ENCODE measurements at regions not wholly inside any gene's neighbourhood (a gene's known extent, or its start where the extent isn't known, plus 50 kb on each side); places are given as distances from the start of the nearest gene placed in this dataset.

DNA sequence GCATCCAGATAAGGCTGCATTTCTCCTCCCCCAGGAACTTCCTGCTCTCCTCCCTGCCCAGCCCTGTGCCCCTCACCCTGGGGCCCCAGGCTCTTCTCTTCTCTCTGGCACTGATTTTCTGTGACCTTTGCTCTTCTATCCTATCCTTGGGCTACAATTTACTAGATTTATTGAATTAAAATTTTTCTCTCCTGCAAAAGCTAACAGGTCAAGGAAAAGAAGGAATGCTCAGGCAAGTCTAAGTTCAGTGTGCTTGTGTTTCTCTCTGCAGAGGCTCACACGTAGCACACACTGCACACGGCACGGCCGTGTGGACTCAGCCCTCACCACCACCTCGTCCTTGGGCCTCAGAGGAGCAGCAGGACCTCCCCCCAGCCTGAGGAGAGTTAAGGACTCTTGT is 94.2 kb upstream of the SNTG2 start:
- H3K27me3 ChIP-seq (ENCODE audit: insufficient read depth, low read length) = no peaks in the 10 kb centered on the region

More for the DNA sequence above, 94.2 kb upstream of the SNTG2 start:
- Histone ChIP-seq H2BK15ac (ENCODE audit: low read depth, low read length) (no peak overlapping the region), H4K20me1 (ENCODE audit: control insufficient read depth, insufficient read depth, insufficient read length) (peaks cover 2% of the 10 kb centered on the region), H2BK5ac (ENCODE audit: insufficient read length, low read length) (no peak overlapping the region), H2BK120ac (ENCODE audit: low read depth, low read length, poor library complexity, severe bottlenecking) (no peak overlapping the region), H3K27ac (ENCODE audit: insufficient read length, low read depth, low read length) (no peak overlapping the region), H4K8ac (replicated peaks; ENCODE audit: insufficient read length, low read depth, low read length) (no peak overlapping the region), H3K9ac (ENCODE audit: extremely low read depth, insufficient read length, low read length) (no peak overlapping the region), H2BK12ac (ENCODE audit: insufficient read length, low read depth, low read length) (no peak overlapping the region), H3K4me1 (ENCODE audit: insufficient read depth, low read length) (no peaks in the 10 kb centered on the region), H3K4me2 (ENCODE audit: insufficient read depth, insufficient read length, low read length) (no peak overlapping the region), H3K18ac (ENCODE audit: insufficient read length, low read depth, low read length) (no peak overlapping the region), H2BK20ac (ENCODE audit: low read depth, low read length, poor library complexity, severe bottlenecking) (no peak overlapping the region), H3K56ac (ENCODE audit: insufficient read length, low read depth, low read length) (no peak overlapping the region), H2AFZ (ENCODE audit: low read length) (no peak overlapping the region), H4K5ac (ENCODE audit: insufficient read length, low read depth, low read length) (no peak overlapping the region), H3K23ac (ENCODE audit: insufficient read length, low read depth, low read length) (no peak overlapping the region), H2AK5ac (ENCODE audit: insufficient read length, low read length) (no peak overlapping the region), H3K23me2 (ENCODE audit: insufficient read length, low read depth, low read length, poor library complexity, severe bottlenecking) (no peaks in the 10 kb centered on the region), H3K79me2 (ENCODE audit: insufficient read depth, low read length) (no peaks in the 10 kb centered on the region), H3K79me1 (ENCODE audit: insufficient read depth, low read depth, low read length, poor library complexity, severe bottlenecking) (no peaks in the 10 kb centered on the region), H3T11ph (ENCODE audit: low read length) (no peak overlapping the region), H3K14ac (ENCODE audit: insufficient read depth, low read length) (no peak overlapping the region), H4K91ac (ENCODE audit: insufficient read length, low read depth, low read length) (no peak overlapping the region), H3K4ac (ENCODE audit: low read depth, low read length) (no peak overlapping the region), H3K9me3 (ENCODE audit: control insufficient read depth, low read depth, low read length) (no peaks in the 10 kb centered on the region)
- TF ChIP-seq, protein P1, sequence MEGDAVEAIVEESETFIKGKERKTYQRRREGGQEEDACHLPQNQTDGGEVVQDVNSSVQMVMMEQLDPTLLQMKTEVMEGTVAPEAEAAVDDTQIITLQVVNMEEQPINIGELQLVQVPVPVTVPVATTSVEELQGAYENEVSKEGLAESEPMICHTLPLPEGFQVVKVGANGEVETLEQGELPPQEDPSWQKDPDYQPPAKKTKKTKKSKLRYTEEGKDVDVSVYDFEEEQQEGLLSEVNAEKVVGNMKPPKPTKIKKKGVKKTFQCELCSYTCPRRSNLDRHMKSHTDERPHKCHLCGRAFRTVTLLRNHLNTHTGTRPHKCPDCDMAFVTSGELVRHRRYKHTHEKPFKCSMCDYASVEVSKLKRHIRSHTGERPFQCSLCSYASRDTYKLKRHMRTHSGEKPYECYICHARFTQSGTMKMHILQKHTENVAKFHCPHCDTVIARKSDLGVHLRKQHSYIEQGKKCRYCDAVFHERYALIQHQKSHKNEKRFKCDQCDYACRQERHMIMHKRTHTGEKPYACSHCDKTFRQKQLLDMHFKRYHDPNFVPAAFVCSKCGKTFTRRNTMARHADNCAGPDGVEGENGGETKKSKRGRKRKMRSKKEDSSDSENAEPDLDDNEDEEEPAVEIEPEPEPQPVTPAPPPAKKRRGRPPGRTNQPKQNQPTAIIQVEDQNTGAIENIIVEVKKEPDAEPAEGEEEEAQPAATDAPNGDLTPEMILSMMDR (conservative IDR thresholded peaks at IDR 0.05) = no peak
- Mint-ChIP-seq H3K4me3 (no peak overlapping the region; a peak in 1 of 5 replicates), H3K36me3 (ENCODE audit: insufficient read depth in 1 of 3, low read depth in 3 of 3) (0 out of 7 replicates have a peak, but pooled peaks cover 0 to 4% (median 0%) of the 10 kb centered on the region in 3 experiments), H3K4me1 (peaks cover 8 to 16% of the 10 kb centered on the region in 2 experiments), H3K27me3 (ENCODE audit: low read depth) (peaks cover 14% of the 10 kb centered on the region), H3K9me3 (no peaks in the 10 kb centered on the region; a peak in 1 of 5 replicates), H3K27ac (no peak overlapping the region)
- no CpG with 5 or more reads among the region's 5 CpGs for WGBS (ENCODE audit: extremely low coverage, insufficient read length, low lambda C conversion rate)
- no peak for DNase-seq

Data from H9 (cell line).